ENCODE measurements at regions not wholly inside any gene's neighbourhood (a gene's known extent, or its start where the extent isn't known, plus 50 kb on each side); places are given as distances from the start of the nearest gene placed in this dataset.

DNA sequence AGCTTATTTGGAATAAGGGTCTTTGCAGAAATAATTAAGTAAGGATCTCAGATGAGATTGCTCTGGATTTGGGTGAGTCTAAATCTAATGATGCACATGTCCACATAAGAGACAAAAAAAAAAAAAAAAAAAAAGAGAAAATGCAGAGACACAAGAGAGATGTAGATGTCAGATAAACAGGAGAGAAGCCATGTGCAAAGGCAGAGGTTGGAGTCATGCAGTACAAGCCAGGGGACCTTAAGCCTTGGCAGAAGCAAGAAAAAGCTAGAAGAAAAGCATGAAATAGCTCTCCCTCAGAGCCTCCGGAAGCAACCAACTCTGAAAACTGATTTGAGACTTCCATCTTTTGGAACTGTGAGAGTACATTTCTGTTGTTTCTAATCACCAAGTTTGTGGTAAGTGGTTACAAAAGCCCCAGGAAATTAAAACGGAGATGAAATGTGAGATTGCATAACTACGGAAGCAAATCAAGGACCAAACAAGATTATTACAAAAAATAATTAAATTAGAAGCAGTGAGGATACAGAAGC lies 1304.0 kb upstream of the SEL1L start:
- Histone ChIP-seq H3K36me3 (ENCODE audit: control insufficient read depth, insufficient read depth, low read length) (no peaks in the 10 kb centered on the region), H3K27me3 (ENCODE audit: control insufficient read depth, insufficient read depth, low read length) (no peaks in the 10 kb centered on the region), H3K9me3 (ENCODE audit: control insufficient read depth, insufficient read depth, low read depth, low read length) (no peaks in the 10 kb centered on the region), H3K27ac (ENCODE audit: low read length) (no peak overlapping the region), H3K4me1 (ENCODE audit: control insufficient read depth, insufficient read depth, low read length) (no peaks in the 10 kb centered on the region), H3K4me3 (ENCODE audit: low read depth in 2 of 2, low read length in 2 of 2) (no peak overlapping the region)
- POLR2A ChIA-PET: interaction anchor here (0.7 kb wide), 1 partner anchor 10 kb away, joined by 3 read pairs; no protein-coding TSS in a partner anchor
- in situ Hi-C loops (cut with HindIII; ENCODE audit: low pct_unique_long_range_greater_than_20kb, low sequenced_read_pairs): no loop called here
- no peak for DNase-seq (ENCODE audit: low read depth, low spot score)
- CTCF ChIA-PET: no interaction called here
- ATAC-seq: no peak
- no TSS peak for BruUV-seq (replicated peaks)
- TF ChIP-seq POLR2AphosphoS5 (IDR thresholded peaks at IDR 0.05; ENCODE audit: low read depth, low read length): no peak
- TF ChIP-seq, protein P1, sequence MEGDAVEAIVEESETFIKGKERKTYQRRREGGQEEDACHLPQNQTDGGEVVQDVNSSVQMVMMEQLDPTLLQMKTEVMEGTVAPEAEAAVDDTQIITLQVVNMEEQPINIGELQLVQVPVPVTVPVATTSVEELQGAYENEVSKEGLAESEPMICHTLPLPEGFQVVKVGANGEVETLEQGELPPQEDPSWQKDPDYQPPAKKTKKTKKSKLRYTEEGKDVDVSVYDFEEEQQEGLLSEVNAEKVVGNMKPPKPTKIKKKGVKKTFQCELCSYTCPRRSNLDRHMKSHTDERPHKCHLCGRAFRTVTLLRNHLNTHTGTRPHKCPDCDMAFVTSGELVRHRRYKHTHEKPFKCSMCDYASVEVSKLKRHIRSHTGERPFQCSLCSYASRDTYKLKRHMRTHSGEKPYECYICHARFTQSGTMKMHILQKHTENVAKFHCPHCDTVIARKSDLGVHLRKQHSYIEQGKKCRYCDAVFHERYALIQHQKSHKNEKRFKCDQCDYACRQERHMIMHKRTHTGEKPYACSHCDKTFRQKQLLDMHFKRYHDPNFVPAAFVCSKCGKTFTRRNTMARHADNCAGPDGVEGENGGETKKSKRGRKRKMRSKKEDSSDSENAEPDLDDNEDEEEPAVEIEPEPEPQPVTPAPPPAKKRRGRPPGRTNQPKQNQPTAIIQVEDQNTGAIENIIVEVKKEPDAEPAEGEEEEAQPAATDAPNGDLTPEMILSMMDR (IDR thresholded peaks at IDR 0.05): no peak
- intact Hi-C loops (cut with micrococcal nuclease; ENCODE audit: unreplicated experiment): no loop called here

DNA sequence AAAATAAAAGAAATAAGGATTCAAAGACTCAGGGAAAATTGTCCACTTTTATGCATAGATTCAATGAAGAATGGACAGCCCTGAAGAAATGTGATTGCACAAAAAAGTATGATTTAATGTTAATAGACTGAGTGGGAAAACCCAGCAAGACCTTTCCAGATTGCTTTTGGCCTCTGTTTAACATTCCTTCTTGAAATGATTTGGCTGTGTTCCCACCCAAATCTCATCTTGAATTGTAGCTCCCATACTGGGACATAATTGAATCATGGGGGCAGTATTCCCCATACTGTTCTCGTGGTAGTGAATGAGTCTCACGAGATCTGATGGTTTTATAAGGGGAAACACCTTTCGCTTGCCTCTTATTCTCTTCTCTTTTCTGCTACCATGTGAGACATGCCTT lies 1316.9 kb upstream of the SEL1L start:
- no peaks in the 10 kb centered on the region for H3K36me3 ChIP-seq (ENCODE audit: control insufficient read depth, insufficient read depth, low read length)
- TF ChIP-seq, protein P1 (IDR thresholded peaks at IDR 0.05): no peak
- no peak for TF ChIP-seq SIN3A (IDR thresholded peaks at IDR 0.05; ENCODE audit: borderline replicate concordance, insufficient read depth, low read depth, low read length)
- TF ChIP-seq, protein P2, sequence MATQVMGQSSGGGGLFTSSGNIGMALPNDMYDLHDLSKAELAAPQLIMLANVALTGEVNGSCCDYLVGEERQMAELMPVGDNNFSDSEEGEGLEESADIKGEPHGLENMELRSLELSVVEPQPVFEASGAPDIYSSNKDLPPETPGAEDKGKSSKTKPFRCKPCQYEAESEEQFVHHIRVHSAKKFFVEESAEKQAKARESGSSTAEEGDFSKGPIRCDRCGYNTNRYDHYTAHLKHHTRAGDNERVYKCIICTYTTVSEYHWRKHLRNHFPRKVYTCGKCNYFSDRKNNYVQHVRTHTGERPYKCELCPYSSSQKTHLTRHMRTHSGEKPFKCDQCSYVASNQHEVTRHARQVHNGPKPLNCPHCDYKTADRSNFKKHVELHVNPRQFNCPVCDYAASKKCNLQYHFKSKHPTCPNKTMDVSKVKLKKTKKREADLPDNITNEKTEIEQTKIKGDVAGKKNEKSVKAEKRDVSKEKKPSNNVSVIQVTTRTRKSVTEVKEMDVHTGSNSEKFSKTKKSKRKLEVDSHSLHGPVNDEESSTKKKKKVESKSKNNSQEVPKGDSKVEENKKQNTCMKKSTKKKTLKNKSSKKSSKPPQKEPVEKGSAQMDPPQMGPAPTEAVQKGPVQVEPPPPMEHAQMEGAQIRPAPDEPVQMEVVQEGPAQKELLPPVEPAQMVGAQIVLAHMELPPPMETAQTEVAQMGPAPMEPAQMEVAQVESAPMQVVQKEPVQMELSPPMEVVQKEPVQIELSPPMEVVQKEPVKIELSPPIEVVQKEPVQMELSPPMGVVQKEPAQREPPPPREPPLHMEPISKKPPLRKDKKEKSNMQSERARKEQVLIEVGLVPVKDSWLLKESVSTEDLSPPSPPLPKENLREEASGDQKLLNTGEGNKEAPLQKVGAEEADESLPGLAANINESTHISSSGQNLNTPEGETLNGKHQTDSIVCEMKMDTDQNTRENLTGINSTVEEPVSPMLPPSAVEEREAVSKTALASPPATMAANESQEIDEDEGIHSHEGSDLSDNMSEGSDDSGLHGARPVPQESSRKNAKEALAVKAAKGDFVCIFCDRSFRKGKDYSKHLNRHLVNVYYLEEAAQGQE (IDR thresholded peaks at IDR 0.05; ENCODE audit: insufficient read depth in 1 of 2, low read depth in 2 of 2, low read length in 1 of 2): no peak
- POLR2A ChIA-PET: interaction anchor here (0.5 kb wide), 1 partner anchor 599 kb away, joined by 10 read pairs; no protein-coding TSS in a partner anchor
- in situ Hi-C loops (cut with HindIII; ENCODE audit: low pct_unique_long_range_greater_than_20kb, low sequenced_read_pairs): no loop called here
- CTCF ChIA-PET: no interaction called here
- no peak for DNase-seq (ENCODE audit: low read depth, low spot score)
- no TSS peak for BruUV-seq (replicated peaks)
- no peaks in the 10 kb centered on the region for H3K9me3 ChIP-seq (ENCODE audit: control insufficient read depth, insufficient read depth, low read depth, low read length)
- H3K27me3 ChIP-seq (ENCODE audit: control insufficient read depth, insufficient read depth, low read length): no peaks in the 10 kb centered on the region
- intact Hi-C loops (cut with micrococcal nuclease; ENCODE audit: unreplicated experiment): no loop called here
- no peak overlapping the region for H3K4me3 ChIP-seq (ENCODE audit: low read depth in 2 of 2, low read length in 2 of 2)
- no peaks in the 10 kb centered on the region for H3K4me1 ChIP-seq (ENCODE audit: control insufficient read depth, insufficient read depth, low read length)
- no peak overlapping the region for H3K27ac ChIP-seq (ENCODE audit: low read length)
- ATAC-seq: no peak

DNA sequence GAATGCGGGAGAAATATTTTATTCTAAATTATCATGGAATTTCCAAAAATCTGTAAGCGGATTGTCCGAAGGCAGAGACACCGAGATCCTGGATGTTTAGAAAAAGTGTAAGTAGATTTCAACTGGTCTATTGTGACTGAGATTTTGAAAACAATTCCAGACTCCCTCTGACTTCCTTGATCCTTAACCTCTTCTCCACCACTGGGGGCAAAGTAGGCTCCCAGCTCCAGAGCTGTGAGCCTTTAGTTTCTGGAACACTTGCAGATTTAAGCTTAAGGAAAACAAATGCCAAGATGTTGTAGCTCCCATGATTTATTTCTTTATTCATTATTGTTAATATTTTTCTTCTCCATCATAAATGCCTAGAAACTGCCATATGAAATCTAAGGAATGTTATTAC lies 1320.5 kb upstream of the SEL1L start:
- CTCF ChIA-PET: no interaction called here
- no peaks in the 10 kb centered on the region for H3K4me1 ChIP-seq (ENCODE audit: control insufficient read depth, insufficient read depth, low read length)
- in situ Hi-C loops (cut with HindIII; ENCODE audit: low pct_unique_long_range_greater_than_20kb, low sequenced_read_pairs) (no loop called here), intact Hi-C loops (cut with micrococcal nuclease; ENCODE audit: unreplicated experiment) (no loop called here)
- ATAC-seq (no peak), DNase-seq (ENCODE audit: low read depth, low spot score) (no peak)
- no peak overlapping the region for H3K27ac ChIP-seq (ENCODE audit: low read length)
- H3K36me3 ChIP-seq (ENCODE audit: control insufficient read depth, insufficient read depth, low read length): no peaks in the 10 kb centered on the region
- no peak overlapping the region for H3K4me3 ChIP-seq (ENCODE audit: low read depth in 2 of 2, low read length in 2 of 2)
- H3K9me3 ChIP-seq (ENCODE audit: control insufficient read depth, insufficient read depth, low read depth, low read length): no peaks in the 10 kb centered on the region
- TF ChIP-seq, protein P1 (IDR thresholded peaks at IDR 0.05): no peak
- no peak for TF ChIP-seq SIN3A (IDR thresholded peaks at IDR 0.05; ENCODE audit: borderline replicate concordance, insufficient read depth, low read depth, low read length)
- no peak for TF ChIP-seq POLR2AphosphoS5 (IDR thresholded peaks at IDR 0.05; ENCODE audit: low read depth, low read length)
- TF ChIP-seq TCF7L2 (IDR thresholded peaks at IDR 0.05; ENCODE audit: low read depth, low read length): no peak
- TF ChIP-seq, protein P2 (IDR thresholded peaks at IDR 0.05; ENCODE audit: insufficient read depth in 1 of 2, low read depth in 2 of 2, low read length in 1 of 2): no peak
- BruUV-seq (replicated peaks): no TSS peak
- no peaks in the 10 kb centered on the region for H3K27me3 ChIP-seq (ENCODE audit: control insufficient read depth, insufficient read depth, low read length)
- POLR2A ChIA-PET: no interaction called here
